ENCODE measurements at regions not wholly inside any gene's neighbourhood (a gene's known extent, or its start where the extent isn't known, plus 50 kb on each side); places are given as distances from the start of the nearest gene placed in this dataset.

DNA sequence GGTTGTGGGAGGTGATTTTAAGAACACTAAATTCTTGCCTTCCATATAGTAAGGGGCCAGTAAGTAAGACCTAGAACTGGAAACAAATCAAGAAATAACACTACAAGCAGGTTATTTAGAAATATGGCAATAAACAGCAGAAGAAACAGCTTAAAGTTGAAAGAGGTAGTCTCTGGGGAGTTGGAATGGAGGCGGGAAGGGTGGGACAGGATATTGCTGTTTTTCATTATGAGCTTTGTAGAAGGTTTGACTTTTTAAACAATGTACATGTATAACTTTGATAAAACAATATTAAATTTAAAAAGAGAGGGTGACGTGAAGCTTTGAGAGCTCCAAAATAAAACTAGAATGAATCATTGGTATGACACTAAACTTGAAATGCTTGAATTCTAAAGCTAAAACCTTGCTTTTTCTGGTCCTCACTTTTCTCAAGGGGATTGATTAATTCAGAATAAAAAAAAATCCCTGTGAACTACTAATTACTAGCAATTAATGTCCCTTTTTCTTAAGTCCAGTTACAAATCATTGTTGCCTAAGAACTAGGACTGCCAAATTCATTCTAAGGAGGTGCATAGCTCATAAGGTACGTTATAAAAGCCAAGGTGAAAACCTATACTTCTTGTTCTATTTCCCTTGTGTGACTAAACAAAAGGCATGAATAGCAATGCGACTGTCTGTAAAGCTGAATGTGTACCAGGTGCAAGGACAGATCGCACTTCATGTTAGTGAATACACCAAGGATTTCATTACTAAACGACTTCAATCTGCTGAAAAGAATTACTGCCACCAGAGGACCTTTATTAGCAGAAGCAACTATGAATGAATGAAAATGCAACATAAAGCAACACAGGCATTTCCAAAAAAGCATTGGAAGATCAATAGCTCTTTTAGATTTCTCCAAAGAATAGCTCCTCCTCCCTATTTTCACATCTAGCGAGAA lies 177.5 kb downstream of the RBM43 start:
- TF ChIP-seq, protein P1, sequence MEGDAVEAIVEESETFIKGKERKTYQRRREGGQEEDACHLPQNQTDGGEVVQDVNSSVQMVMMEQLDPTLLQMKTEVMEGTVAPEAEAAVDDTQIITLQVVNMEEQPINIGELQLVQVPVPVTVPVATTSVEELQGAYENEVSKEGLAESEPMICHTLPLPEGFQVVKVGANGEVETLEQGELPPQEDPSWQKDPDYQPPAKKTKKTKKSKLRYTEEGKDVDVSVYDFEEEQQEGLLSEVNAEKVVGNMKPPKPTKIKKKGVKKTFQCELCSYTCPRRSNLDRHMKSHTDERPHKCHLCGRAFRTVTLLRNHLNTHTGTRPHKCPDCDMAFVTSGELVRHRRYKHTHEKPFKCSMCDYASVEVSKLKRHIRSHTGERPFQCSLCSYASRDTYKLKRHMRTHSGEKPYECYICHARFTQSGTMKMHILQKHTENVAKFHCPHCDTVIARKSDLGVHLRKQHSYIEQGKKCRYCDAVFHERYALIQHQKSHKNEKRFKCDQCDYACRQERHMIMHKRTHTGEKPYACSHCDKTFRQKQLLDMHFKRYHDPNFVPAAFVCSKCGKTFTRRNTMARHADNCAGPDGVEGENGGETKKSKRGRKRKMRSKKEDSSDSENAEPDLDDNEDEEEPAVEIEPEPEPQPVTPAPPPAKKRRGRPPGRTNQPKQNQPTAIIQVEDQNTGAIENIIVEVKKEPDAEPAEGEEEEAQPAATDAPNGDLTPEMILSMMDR (IDR thresholded peaks at IDR 0.05; ENCODE audit: insufficient read depth, low read length, poor library complexity, severe bottlenecking) = no peak
- Histone ChIP-seq H3K4me3 (replicated peaks; ENCODE audit: low read depth, low read length) (no peak overlapping the region), H3K27me3 (replicated peaks; ENCODE audit: control insufficient read depth, insufficient read depth, low read length) (no peaks in the 10 kb centered on the region), H3K36me3 (ENCODE audit: control insufficient read depth, insufficient read depth, low read length) (no peaks in the 10 kb centered on the region)
- no peak for DNase-seq (ENCODE audit: extremely low read depth, insufficient read length)

DNA sequence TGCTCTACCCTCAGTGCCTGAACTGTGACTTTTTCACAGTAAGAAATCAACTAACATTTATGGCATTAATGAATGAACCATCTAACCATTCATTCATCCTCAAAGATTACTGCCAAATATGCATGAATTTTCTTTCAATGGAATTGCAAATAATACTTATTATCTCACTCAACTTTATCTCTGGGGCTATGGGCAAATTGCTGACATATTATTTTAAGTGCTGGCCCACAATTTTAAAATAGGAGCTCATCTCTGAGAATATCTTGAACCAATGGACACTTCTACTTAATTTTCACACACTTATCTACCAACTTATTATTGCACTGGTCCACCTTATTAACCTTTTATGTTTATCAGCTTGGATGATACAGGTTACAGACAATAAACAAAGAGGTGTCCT lies 182.8 kb downstream of the RBM43 start:
- Histone ChIP-seq H3K27me3 (replicated peaks; ENCODE audit: control insufficient read depth, insufficient read depth, low read length) (no peaks in the 10 kb centered on the region; the same call in 1 of the 2 replicates), H3K4me3 (replicated peaks; ENCODE audit: low read depth, low read length) (no peak overlapping the region), H3K36me3 (ENCODE audit: control insufficient read depth, insufficient read depth, low read length) (no peaks in the 10 kb centered on the region)
- no peak for DNase-seq (ENCODE audit: extremely low read depth, insufficient read length)
- TF ChIP-seq, protein P1 (IDR thresholded peaks at IDR 0.05; ENCODE audit: insufficient read depth, low read length, poor library complexity, severe bottlenecking) = no peak

DNA sequence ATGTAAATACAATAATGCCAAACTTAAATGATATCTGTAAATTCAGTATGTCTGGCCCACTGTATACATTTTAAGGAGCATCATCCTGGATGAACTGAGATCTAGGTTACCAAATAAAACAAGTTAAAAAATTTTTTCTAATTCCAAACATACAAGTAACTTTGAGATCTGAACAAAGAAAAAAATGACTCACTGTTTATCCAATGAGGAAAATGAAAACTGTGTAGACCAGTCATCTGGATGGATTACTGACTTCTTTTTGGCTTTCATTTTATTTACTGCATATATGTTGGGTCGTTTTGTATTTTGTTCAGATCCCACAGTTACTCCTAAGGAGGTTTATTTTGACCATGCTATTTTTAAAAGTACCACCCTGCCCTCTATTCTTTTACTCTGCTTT lies 189.8 kb downstream of the RBM43 start:
- Histone ChIP-seq H3K27me3 (replicated peaks; ENCODE audit: control insufficient read depth, insufficient read depth, low read length) (no peaks in the 10 kb centered on the region), H3K4me3 (replicated peaks; ENCODE audit: low read depth, low read length) (no peak overlapping the region), H3K36me3 (ENCODE audit: control insufficient read depth, insufficient read depth, low read length) (no peaks in the 10 kb centered on the region)
- DNase-seq (ENCODE audit: extremely low read depth, insufficient read length) = no peak
- TF ChIP-seq, protein P1 (IDR thresholded peaks at IDR 0.05; ENCODE audit: insufficient read depth, low read length, poor library complexity, severe bottlenecking) = no peak

DNA sequence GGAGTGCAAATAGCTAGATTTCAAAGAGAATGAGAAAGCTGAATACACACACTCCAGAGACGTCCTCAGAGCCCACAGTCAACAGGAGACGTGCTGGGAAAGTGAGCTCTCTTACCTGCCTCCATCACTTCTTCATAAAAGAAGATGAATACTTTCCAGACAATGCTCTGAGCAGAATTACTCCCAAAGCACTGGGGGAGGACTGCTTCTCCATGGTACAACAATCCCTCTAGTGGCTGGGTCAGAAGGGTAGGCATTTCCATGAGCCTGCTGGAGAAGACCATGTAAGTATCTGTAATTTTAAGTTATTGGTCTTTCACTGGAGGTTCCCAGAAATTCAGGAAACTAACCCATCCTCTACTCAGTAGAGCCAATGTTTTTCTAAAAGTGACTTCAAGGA lies 190.3 kb downstream of the RBM43 start:
- TF ChIP-seq, protein P1 (IDR thresholded peaks at IDR 0.05; ENCODE audit: insufficient read depth, low read length, poor library complexity, severe bottlenecking) = no peak
- Histone ChIP-seq H3K27me3 (replicated peaks; ENCODE audit: control insufficient read depth, insufficient read depth, low read length) (no peaks in the 10 kb centered on the region), H3K36me3 (ENCODE audit: control insufficient read depth, insufficient read depth, low read length) (no peaks in the 10 kb centered on the region), H3K4me3 (replicated peaks; ENCODE audit: low read depth, low read length) (no peak overlapping the region)
- no peak for DNase-seq (ENCODE audit: extremely low read depth, insufficient read length)

DNA sequence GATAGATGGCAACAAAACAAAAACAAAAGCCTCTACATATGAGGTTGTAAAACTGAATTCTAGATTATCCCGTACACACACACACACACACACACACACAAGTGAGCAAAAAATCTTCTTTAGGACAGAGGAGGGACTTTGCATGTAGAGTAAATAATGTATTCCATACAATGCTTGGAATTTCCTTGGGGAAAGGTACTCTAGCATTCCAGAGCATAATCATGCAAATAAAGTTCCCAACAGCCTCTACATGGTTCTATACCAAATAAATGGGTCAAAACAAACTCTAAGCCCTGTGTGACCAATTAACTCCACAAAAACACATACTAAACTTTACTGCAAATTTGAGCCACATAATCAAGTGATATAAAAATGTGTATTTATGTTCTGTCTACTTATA lies 191.4 kb downstream of the RBM43 start:
- Histone ChIP-seq H3K27me3 (replicated peaks; ENCODE audit: control insufficient read depth, insufficient read depth, low read length) (no peaks in the 10 kb centered on the region), H3K4me3 (replicated peaks; ENCODE audit: low read depth, low read length) (no peak overlapping the region), H3K36me3 (ENCODE audit: control insufficient read depth, insufficient read depth, low read length) (no peaks in the 10 kb centered on the region)
- TF ChIP-seq, protein P1 (IDR thresholded peaks at IDR 0.05; ENCODE audit: insufficient read depth, low read length, poor library complexity, severe bottlenecking) = no peak
- DNase-seq (ENCODE audit: extremely low read depth, insufficient read length) = no peak

Data from GM06990 (cell line).